SU-DHL-6 (cell line): ENCODE measurements at regions not wholly inside any gene's neighbourhood (a gene's known extent, or its start where the extent isn't known, plus 50 kb on each side); places are given as distances from the start of the nearest gene placed in this dataset.

Experiments used
- CTCF ChIP-seq: fragments of 200-600 bp; sonication (generic); IDR thresholded peaks from one replicate; pipeline ENCODE4 v1.5.1; 2017; ENCODE audit warnings: antibody characterized with exemption, mild to moderate bottlenecking, low read length, moderate library complexity; ENCODE audit not compliant: insufficient read depth, poor library complexity, severe bottlenecking
- EZH2phosphoT487 ChIP-seq: fragments of 200-600 bp; sonication (generic), shearing (Covaris generic); conservative IDR thresholded peaks from 2 replicates; pipeline ENCODE4 v1.6.1; 2018; ENCODE audit warnings: mild to moderate bottlenecking, antibody characterized with exemption, low read length, moderate library complexity, mixed read lengths

- no peak for TF ChIP-seq EZH2phosphoT487
- no peak for TF ChIP-seq CTCF
Measured at GRCh38 chr3:80734483-80734882, 966.7 kb upstream of the ROBO1 start.
